ENCODE measurements at regions not wholly inside any gene's neighbourhood (a gene's known extent, or its start where the extent isn't known, plus 50 kb on each side); places are given as distances from the start of the nearest gene placed in this dataset.

DNA sequence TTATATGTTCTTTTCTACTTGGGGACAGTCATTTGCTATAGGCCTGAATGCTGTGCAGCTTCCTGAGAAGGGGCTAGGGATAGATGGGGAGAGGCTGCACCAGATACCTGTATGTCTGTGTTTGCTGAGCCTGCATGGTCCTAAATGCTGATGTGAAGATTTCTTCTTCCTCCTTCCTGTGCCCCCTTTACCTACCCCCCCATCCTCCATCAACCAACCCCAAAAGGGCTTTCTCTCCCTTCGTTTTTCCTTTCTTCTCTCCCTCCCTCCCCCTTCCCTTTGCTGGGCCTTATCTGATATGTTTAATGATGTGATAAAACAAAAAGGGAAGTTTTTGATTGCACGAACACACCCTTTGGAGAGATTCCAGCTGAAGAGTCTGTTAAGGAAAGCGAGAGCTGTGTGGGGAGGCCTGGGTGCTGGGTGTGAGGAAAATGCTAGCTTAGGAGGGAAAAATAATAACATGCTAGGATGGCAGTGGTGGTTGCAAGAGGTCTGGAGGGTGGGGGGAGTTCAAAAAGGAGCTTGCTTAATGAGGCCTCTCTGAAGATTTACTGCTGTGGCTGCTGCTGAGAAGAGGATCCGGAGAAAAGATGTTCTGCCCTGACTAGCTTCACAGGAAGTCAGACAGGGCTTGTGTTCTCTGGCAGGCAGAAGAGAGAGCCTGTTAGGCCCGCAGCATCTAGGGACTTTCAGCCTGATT lies 101.8 kb downstream of the SAMD9 start:
- DNase-seq = peak; percentile 32

DNA sequence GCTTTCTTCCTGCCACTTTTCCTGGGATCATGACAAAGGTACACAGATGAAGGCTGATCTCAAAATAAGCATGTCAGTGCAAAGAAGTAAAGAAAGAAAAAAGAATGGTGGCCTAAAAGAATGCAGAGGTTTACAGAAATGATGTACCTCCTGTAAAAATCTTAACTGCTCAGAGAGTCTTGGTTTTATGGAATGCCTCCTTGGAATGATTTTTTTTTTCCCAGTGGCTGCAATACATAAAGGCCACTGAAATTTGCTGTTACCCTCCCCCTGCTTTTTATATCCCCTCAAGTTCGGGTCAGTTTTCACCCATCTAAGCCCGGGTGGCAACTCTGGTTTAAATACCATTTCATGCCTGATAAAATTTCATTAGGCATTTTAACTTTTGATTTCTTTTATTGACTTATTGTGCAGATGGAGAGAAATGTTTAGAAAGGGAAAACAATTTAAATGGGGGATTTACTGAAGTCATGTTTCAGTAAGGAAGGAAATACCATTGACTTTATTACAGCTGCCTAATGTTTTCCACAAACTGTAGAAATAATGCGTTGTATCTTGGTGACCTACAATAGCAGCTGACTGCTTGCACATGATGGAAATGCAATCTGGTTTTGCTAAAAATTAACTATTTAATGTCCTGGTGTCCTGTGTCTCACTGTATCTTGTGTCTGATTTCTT lies 102.5 kb downstream of the SAMD9 start:
- no peak for DNase-seq

DNA sequence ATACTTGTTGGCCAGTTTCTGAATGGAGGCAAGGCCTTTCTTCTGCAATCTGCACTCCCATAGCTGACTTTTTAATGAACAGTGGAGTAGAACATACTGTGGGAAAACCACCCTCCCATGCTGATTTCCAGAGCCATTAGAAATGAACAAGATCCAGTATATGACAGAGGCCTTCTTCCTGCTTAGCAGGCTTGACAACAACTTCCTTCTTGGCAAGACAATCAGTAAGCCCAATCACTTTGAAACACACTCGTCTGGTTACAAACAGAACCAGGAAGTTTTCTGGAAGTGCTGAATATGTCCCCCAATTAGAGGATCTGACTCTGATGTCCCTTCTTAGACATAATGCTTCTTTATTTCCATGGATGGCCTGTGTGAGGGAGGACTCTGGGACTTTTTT lies 103.4 kb downstream of the SAMD9 start:
- no peak for DNase-seq

GRCh38 chr7:93013446-93014061 lies 104.2 kb downstream of the SAMD9 start:
- no peak for DNase-seq

DNA sequence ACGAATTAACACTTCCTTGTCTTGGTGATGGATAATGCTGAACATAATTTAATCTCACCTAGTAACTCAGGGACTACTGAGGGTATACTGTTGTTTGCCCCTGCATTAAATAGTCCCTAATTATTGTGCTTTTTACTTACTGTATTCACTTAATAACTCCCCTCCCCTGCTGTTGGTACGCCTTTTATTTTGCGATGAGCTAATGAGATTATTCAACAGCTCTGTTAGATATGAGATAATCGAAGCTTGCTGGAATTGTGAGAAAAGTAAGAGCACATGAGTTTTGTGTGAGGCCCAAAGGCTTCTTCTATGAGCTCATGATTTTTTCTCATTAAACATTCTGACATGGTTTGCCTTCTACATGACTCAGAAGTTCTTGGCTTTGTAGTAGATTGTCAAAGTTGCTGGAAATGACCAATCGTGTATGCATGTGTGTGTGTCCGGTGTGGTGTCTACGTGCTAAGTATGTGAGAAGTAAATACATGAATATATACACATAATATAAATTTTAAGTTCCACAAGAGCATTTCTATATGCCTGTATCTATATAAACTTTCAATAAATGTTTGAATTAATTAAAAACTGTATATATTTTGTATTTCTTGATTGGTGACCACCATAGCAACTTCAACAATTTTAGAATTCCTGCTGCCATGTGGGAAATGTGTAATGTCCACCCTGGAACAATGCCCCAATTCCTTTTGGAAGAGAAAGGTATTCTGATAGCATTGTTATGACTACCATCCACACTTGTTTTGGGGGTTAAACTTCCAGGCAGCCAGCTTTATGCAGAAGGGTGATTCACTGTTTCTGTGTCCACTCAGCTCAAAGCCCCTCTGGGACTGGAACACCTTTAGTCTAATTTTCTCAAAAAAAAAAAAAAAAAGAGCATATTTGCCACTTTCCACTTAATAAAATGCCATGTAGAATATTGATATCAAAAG lies 106.2 kb downstream of the SAMD9 start:
- DNase-seq = no peak

GRCh38 chr7:93008833-93009232 lies 108.9 kb downstream of the SAMD9 start:
- DNase-seq = no peak

DNA sequence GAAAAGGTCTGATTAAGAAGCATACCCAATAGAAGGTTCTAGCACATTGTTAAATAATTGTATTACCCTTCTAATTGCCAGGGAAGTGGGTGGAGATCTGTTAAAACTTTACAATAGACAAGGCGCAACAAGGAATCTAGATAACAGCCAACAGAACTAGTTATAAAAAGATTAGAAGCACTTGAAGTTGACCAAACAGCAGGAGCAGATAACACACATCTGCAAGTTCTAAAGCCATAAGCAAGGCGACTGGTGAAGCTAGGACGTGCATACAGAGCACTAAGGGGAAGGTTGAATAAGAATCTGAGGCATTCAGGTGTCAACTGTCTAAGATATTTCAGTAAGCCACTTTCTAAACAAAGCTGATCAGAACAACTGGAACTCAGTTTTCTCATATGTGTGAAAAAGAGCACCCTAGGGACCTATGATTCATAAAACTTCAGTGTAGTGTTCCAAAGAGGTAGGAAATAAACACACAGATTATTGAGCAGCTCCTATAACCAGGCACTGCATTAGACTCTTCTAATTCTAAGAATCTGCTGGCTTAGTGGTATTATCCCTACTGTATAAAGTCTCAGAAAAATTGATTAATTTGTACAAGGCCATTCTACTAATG lies 111.2 kb downstream of the SAMD9 start:
- no peak for DNase-seq

DNA sequence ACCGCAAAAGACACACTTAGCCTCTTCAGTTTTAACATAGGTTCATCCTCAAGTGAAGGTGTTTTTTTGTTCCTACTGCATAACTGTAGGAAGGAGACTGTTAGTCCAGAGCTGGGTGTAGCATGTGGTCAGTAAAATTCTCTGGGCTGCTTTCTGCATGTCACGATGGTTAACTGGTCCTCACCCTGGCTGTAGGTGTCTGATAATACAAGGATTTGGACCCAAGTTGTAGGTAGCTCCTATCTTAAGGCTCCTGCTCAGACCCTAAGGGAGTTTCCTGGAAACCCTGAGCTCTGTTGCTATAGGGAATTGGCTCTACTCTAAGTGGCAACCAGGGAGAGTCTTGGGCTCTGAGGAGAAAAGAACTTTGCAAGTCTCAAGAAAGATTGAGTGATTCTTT lies 112.9 kb downstream of the SAMD9 start:
- DNase-seq = no peak

DNA sequence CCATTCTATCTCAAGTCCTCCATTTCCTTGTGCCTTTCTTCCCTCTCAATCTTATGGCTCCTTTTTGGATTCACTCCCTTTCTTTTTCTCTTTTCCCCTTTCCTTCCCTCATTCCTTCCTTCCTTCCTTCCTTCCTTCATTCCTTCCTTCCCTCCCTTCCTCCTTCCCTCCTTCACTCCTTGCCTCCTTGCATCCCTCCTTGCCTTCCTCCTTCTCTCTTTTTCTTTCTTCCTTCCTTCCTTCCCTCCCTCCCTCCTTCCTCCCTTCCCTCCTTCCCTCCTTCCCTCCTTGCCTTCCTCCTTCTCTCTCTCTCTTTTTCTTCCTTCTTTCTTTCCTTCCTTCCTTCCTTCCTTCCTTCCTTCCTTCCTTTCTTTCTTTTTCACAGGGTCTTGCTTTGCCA lies 120.1 kb downstream of the SAMD9 start:
- no peak for DNase-seq

DNA sequence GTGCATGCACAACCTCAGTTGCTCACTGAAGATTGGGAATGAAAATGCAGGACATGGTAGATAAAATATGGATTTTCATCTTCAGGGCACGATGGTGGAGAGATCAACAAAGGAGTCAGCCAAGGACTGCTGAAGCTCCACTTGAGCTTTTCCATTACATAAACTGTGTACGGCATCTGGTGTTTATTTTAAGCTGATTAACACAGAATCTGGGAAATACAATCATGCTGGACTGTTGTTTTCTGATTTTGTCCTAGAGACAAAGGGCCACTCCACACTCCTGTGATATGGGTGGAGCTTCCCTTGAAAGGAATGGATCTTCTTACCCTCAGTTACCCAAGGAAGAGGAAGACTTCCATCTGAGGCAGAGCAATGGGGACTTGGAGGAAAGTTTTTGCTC lies 120.6 kb downstream of the SAMD9 start:
- no peak for DNase-seq

DNA sequence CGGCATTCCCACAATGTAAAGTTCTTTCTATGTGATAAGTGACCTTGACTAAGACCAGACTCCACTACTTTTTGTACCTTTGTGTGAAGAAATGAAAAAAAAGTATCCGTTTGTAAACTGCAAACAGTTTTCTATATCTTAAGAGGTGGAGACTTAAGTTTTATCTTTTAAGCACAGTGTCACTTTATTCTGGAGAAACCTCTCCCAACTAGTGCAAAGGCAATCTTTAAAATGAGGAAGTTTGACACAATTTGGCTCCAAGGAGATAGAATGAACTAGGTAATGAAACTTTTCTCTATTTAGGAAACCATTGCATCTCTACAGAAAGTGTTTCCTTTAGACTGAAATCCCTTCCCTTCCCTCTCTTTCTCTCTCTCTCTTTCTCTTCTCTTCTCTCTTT lies 122.9 kb downstream of the SAMD9 start:
- no peak for DNase-seq

DNA sequence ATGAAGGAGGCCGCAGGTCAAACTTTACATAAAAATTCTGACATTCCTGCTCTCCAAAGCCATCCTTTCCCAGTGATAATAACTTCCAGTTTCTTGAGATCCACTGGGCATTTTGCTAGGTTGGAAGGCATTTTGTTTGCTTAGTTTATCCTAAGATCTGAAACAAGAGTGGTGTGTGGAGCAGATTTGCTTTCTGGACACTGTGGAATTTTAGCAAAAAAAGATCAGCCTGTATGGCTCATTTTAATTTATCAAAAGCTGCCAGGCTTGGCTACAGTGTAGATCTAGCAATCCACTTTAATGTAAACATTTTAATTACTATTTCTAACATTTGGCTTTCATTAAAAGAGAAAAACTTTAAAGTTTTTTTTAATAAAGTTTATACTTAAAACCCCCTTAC lies 124.8 kb downstream of the SAMD9 start:
- no peak for DNase-seq

- DNase-seq = no peak
These were observed 125.3 kb downstream of the SAMD9 start for GRCh38 chr7:92992483-92992882.

DNA sequence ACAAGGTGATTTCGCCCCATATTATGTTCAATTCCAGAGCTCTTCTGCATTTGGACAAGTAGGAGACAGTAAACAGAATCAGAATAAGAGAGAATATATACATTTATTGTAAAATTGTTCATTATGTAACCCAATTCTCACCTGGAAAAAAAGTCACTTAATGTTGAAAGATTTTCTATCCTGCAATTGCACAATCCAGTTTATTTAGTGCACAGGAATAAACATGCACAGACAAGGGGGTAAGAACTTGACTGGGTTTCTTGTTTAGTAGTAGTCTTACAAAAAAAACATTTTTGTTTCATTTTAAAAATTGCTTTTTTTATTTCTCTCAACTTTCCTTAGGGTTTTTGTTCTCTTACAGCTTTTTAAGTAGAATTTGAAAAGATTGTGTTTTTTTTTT lies 126.6 kb downstream of the SAMD9 start:
- no peak for DNase-seq

GRCh38 chr7:92988941-92989545 lies 128.7 kb downstream of the SAMD9 start:
- no peak for DNase-seq

DNA sequence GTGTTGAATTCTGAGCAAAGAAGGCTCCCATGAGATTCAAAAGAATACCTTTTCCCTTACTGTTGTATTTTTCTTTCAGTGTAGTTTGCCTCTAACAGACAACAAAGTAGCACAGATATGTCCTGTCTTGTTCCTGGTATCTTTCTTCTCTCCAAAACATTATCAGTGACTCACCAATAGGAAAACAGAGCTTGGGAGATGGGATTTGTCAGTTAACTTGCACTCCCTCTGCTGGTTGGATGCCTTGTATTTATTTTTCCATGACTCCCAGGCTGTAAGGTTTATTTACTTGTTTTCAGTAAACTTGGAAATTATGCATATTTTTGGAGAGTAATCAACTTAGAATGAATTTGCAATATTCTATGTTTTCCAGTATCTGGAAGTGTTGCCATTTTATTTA lies 129.7 kb downstream of the SAMD9 start:
- no peak for DNase-seq

- no peak for DNase-seq
These were observed 130.2 kb downstream of the SAMD9 start for GRCh38 chr7:92987538-92987937.

GRCh38 chr7:92987095-92987494 lies 130.7 kb downstream of the SAMD9 start:
- DNase-seq = no peak

- DNase-seq = no peak
These were observed 134.9 kb downstream of the SAMD9 start for GRCh38 chr7:92982928-92983327.

GRCh38 chr7:92976931-92977330 lies 140.6 kb upstream of the CDK6 start:
- DNase-seq = no peak

DNA sequence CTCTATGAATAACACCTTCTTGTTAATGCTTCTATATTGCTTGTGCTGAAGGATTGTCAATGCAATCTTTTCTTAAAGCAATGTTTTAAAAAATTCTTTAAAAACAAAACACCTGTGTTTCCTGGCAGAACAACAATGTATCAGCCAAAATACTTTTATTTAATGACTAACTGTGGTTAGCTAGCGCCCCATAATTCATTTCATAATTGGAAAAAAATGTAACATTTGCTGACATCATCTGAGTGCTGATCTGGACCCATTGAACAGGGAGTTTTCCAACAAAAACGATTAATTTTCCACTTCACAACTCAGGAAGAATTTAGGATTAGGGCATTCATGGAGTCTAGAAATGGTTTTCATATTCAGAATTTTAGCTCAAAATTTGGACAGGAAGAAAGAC lies 137.6 kb upstream of the CDK6 start:
- no peak for DNase-seq

- DNase-seq = no peak
These were observed 136.9 kb upstream of the CDK6 start for GRCh38 chr7:92973293-92973731.

Data from retina (tissue), 1 donor.